NCI-H2029 (cell line): ENCODE measurements at regions not wholly inside any gene's neighbourhood (a gene's known extent, or its start where the extent isn't known, plus 50 kb on each side); places are given as distances from the start of the nearest gene placed in this dataset.

ENCODE experiments used
- DNase-seq: peaks from one replicate; lab custom pipeline; 2025; lab: John Stamatoyannopoulos, UW

DNA sequence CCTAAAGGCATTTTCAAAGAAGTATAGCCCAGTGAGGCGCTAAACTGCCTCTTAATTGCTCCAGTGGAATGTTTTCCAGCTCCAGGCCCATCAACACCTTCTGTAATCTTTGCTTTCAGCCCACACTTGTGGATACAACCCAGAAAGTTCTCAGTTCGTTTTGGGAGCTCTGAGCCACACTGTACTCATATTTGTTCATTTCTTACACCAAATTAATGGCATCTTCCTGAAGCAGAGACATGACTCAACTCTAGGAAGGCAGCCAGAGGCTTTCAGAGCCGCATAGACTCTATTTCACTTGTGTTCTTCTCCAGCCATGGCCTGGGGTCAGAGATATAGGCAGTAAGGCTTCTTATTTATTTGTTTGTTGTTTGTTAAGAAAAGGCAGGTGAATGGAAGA, 175.5 kb upstream of the NCAM1 start:
- no peak for DNase-seq

DNA sequence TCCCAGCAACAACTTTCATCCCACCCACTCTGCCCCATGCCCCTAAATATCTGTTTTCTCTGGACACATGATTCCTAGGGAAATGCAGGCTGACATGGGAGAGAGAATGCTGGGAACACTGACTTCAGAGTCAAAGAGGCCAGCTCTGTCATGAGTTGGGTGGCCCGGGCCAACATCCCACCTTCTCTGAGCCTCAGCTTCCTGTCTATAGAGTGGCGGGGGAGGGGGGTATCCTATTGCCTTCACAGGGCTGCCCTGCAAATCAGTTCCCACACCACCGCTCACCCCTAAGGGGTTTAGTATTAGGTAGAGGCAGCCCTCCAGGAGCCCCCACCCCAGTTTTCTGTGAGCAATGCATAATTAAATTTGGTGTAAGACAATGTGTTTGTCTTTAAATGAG, 175.0 kb upstream of the NCAM1 start:
- DNase-seq = no peak

DNA sequence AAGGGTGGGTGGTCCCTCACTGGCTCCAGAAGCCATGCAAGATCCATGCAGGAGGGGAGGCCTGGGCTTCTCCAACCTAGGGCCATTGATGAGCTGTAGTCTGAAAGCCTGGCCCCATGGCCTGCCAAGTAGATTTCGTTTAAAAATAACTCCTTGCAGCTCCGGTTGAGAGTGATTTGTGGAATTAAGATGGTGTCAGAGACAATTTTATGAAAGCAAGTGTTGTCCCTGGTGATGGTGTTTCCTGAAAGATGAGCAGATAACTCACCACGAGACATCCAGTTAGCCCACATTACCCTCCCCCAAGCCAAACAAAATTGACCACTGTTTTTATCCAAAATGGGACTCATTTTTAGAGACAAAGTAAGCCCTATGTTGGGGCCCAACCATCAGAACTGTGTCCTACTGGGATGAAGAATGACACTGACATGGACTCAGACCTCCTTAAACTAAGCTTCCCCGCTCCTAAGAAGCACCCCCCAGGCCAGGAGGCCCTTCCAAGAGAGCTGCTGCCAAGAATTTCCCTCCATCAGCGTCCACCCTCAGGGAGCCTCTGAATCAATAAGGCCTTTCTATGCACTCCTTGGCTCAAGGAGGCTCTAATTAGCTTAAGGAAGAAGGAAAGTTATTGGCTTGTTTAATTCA, 174.2 kb upstream of the NCAM1 start:
- no peak for DNase-seq

DNA sequence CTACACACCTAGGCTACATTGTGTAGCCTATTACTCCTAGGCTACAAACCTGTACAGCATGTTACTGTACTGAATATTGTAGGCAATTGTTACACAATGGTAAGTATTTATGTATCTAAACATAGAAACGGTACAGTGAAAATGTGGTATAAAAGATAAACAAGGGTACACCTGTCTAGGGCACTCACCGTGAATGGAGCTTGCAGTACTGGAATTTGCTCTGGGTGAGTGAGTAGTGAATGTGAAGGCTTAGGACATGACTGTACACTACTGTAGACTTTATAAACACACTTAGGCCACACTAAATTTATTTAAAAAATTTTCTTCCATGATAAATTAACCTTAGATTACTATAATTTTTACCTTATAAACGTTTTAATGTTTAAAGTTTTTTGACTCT, 171.7 kb upstream of the NCAM1 start:
- no peak for DNase-seq

DNA sequence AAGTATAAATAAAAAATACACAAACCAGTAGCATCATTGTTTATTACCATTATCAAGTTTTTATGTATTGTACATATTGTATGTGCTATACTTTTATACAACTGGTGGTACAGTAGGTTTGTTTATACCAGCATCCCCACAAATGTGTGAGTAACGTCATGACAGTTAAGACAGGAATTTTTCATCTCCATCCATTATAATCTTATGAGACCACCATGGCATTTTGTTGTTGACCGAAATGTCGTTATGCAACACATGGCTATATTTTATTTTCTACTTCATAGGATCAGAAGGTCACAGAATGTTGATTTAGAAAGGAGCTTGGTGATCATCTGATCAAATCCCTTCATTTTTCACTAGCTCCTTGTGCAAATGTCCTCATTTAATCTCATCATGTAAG, 170.9 kb upstream of the NCAM1 start:
- DNase-seq = no peak

DNA sequence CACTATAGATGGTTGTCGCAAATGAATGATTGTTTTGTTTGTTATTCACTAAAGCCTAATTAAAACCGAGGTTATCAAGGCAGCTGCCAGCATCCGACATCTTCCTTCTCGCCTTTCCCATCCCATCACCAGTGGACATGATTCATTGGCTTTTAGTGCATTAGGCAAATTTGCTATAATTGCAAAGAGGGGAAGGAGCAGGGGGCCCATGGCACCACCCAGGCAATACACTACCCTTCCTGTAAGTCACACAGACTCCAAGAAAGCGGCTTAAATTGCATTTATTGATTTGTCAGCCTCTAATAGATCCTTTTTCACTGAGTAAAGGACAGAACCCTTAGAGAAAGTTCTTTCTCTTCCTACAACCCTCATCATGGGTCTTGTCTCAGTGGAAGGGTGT, 169.2 kb upstream of the NCAM1 start:
- DNase-seq = no peak

DNA sequence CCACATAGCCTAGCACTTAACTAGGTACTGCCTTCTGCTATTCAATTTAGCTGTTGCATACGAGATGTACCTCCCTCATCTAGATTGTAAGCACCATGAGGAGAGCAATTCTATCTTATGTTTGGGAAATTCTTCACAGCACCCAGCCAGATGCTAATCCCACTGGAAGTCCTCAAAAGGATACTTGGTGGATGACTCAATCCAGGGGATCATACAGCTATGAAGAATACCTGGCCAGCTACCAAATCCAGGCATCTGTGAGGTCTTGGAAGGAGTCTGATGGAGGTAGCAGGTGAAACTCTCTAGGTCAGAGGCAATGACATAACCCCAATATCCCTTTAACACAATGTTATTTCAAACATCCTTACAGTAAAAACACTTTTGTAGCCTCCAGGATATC, 167.8 kb upstream of the NCAM1 start:
- no peak for DNase-seq

DNA sequence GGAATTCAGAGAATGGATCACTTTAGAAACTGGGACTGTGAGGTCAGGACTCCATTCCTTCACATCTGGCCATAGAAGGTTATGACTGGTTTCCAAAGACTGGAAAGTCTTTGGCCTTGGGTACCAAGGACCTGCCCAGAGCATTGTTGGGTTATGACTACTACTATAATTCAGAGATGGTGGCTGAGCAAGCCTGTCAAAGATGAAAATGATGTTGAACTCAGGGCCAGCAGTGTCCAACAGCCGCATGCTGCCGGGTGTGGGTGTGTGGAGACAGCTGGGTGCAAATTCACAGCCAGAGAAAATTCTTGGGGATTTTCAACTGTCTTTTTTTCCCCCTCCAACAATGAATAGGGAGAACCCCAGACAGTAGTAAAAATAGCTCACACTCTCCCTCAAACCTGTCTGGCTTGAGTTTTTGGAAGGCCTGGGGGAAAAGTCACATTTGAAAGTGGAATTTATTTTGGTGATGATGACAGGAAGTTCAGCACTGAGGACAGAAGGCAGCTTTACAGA, 166.8 kb upstream of the NCAM1 start:
- no peak for DNase-seq

DNA sequence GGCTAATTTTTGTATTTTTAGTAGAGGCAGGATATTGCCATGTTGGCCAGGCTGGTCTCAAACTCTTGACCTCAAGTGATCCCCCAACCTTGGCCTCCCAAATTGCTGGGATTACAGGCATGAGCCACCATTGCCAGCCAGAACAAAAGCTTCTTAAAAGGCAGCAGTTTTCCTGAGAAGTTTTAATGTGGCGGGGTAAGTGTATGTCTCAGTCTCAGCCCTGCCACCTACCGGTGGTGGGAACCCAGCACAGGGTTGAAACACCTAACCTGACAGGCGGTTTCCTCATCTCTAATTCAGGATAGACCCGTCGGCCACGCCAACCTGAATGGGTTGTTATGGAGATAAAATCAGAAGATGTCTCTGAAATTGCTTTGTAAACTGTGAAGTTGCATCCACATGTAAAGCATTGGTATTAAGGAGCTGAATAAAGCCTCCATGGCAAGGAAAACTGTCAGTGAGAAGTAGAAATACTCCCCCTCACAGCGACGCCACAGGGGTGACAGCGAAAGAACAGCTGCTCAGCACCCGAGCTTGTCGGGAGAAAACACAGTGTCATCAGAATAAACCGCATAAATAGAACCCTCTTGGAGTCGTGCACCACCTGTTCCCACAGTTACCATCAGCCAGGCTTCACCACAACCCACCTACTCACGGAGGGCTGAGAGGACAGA, 165.9 kb upstream of the NCAM1 start:
- no peak for DNase-seq

DNA sequence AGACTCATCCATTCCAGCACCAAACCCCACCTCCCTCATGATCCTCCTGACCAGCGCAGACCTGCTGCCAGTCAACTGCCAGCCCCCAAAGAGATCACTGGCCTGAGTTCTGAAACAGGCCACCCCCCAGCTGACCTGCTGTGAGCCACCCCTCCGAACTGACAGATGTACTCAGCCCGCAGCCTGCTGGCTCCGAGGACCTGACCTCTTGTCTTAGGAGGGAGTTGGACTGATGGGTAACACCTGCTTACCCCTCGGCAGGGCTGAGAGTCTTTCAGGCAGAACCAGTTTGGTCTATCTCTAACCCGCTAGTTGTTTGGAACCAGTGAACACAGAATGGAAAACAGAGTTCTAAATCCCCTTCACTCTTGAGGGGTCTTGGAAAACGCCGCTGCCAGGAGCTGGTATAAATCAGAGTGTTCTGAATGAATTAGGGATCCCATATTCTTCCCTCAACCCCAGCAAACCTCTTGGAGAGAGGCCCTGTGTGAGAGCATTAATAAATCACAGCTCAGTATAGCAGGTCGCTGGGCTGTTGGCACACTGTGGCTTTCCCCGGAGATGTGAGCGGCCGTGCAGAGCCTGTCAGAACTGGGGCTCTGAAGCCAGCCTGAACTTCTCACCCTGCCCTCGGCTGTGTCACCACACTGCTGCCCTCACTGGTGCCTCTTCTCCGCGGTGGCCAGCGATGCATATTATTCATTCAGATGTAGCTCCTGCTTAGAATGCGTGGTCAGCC, 165.1 kb upstream of the NCAM1 start:
- DNase-seq = no peak

DNA sequence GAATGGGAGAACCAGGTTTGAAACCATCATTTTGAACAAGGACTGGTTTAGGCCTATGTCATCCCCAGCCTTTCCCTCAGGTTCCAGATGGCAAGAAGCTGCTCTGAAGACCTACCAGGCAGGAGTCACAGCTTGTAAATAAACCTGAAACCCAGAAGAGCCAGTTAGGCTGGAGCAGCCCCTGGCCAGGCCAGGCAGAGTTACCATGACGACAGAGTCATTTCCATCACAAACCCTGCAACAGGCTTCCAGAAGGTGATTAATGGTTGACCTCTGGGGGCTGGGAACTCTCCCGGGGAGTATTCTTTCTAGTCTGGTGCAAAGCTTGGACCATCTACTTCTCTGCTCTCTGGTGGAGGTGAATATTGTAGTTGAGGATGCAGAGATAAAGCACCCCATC, 164.1 kb upstream of the NCAM1 start:
- no peak for DNase-seq

DNA sequence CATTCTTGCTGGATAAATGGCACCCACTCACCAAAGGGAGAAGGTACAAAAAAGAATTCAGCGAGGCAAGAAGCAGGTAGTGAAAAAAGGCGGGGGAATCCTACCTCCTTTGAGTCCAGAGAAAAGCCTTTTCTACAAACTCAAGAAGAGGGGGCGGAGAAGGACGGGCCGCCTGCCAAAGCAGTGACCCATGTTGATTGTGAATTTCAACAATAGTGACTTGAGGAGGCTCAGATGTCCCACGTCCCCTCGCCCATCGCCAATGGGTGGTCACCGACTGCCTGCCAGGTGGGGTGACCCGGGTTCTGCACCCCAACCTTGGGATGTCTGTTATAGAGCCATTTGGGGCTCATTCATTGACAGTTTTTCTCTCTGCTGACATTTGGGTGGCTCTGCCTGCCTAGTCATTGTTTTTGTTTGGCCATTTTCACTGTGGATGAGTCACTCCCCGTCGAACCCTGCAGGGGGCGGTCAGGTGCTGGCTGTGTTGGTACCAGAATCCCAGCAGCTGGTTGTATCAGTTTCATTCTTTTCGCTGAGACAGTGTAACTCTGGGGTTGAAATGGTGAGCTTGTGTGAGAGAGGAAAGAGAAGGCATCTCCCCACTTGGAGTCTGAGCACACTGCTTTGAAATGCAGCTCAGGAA, 163.4 kb upstream of the NCAM1 start:
- no peak for DNase-seq

DNA sequence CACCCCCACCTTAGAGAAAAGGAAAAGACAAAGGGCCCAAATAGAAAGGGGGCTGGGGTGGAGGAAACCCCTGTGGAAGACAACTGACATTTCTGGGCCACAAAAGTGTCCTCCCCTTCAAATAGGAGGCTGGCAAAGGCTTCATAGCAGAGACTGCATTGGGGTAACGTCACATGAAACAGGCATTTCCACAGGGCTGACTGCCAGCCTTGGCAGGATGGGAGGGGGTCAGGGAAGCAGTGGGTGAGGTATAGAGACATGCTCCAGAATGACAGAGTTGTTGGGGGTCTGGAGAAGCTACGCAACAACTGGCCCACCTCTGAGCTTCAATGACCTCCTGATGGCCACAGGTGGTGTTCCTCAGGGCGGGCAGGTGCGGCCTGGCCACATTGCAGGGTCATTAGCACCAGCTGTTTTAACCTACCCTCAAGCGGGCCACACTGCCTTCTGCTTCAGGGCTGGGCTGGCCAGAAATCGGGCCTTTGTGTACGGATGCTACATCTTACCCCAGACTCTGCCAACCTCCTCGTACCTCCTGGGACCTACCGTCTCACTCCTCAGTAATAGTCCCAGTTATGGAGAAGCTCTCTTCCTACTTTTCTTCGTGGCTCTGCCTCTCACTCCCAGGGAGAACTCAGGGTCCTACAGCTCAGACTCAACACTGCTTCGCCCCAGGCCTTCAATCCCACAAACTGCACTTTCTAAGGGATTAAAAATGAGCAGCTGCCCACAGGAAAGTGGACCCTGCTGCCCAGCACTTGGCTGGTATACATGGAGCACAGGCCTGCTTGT, 160.0 kb upstream of the NCAM1 start:
- DNase-seq = no peak

DNA sequence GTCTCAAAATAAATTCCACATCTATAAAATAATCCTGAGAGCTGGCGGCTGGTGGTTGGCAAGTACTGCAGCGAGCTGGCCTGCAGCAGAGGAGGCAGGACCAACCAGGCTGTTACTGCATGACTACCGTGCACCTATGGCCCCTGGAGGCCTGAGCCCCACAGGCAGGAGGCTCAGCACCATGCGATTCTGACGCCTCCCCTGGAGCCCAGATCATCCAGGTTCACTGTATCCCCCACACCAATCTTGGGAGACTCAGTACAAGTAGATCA, 159.5 kb upstream of the NCAM1 start:
- DNase-seq = no peak

DNA sequence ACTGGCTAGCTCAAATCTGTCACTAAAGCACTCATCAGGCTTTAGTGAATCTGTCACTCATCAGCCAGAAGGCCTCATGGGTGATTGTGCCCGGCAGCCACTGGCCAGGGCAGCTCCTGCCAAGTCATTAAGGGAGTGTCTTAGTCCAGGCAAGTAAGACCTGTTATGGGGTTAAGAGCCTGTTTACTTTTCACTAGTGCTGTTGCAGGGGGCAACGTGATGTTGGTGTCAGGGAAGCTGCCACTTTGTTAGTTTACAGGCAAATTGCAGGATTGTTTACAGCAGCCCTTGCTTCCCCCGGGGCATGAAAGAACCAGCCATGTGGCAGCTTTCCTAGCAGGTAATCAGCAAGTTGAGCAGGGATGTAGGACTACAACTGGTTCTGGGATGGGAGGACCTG, 155.6 kb upstream of the NCAM1 start:
- peak; percentile 30 for DNase-seq

DNA sequence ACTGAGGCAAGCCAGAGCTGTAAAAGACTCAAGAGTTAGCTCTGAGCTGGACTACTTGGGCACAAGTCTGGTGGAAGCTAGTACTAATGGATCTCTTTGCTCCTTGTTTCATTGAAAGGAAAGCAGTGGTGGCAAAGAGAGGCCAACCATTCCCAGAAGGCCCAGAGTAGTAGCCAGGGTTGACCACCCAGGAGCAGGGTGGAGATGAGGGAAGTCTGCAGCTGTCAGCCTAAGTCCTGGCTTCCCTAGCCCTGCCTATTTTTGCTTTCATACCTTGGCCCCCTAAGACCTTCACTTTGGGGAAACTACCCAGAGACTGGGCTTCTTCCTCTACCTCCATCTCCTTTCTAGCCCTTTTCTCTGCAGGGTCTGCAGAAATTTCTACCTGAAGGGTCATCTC, 155.0 kb upstream of the NCAM1 start:
- DNase-seq = no peak

DNA sequence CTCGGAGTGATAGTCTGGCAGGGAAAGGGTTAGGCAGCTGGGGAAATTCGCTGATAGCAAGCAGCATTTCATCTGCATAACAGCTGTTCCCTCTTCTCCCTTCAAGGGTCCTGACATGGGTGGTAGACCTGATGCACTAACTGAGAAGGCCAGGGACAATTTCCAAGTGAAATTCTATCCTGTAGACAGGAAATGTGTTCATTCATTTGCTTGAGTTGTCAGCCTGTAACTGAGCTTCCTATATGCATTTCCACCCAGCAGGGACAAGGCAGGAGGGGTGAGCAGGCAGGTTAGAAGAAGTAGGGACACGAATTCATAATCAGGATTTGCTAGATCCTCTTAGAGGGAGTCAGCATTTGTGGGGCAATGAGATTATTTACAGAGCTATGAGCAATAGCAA, 154.3 kb upstream of the NCAM1 start:
- DNase-seq = peak; percentile 35

DNA sequence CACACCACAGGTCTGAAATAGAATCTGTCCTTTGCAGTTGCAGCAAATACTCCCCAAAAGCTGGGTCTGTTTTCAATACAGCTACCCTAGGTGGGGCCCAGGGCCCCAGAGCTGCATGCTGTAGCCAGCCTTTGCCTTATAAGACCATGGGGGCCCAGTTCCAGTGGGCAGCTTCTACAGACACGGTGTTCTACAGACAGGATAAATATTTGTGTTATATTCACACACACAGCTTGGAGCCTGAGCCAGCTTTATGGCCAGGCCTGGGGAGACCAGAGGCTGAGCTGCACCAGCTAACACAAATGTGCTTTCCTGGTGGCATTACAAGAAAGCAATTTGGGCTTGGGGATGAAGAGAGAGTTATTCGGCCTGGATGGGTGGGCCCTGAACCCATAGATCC, 151.8 kb upstream of the NCAM1 start:
- no peak for DNase-seq

DNA sequence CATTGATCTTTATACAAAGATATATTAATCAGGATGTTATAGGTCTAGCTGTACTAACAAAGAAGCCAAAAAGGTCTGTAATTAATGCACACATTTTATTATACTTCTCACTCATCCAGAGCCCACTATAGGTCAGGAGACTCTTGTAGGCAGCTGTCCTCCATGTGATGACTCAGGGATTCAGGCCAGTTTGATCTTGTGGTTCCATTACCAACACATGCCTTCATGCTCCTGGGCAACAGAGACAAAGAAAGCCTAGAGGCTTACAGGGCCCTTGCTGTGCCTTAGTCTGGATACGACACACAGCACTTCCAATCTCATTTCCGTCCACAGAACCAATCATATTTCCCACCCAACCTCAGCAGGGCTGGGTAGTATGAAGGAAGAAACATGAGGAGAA, 150.3 kb upstream of the NCAM1 start:
- no peak for DNase-seq

DNA sequence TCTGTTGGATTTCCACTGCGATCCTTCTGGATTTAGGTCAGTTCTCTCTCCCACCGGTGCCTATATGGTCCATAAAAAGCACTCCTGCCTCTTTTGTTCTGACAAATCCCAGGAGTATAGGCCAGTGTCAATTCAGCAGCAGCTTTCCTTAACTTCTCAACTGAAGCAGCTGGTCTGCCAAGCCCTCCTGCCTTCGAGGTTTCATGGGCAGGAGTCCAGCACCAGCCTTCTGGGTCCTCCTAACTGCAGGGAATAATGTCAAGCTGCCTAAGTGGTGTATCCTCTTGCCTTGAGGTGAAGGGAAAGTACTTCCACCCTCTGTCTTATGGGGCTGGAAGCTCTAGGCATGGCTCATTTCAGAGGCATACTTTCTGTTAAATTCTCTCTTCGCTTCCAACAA, 149.4 kb upstream of the NCAM1 start:
- DNase-seq = no peak

DNA sequence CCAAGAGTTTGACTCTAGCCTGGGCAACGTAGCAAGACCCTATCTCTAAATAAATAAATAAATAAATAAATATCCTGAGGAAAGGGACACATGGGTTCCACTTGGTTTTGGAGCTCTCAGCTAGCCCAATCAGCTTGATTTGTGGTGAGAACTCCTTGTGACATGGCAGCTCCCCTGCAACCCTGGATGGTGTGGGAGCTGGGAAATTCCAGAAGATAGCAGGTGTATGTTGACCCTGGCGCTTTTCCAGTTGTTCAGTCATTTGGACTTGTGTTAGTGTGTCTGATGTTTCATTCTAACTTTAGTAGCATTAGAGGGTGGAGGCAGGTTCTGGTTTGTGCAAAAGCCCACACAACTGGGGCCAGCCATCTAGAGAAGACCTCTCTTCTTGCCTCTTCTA, 148.5 kb upstream of the NCAM1 start:
- no peak for DNase-seq

DNA sequence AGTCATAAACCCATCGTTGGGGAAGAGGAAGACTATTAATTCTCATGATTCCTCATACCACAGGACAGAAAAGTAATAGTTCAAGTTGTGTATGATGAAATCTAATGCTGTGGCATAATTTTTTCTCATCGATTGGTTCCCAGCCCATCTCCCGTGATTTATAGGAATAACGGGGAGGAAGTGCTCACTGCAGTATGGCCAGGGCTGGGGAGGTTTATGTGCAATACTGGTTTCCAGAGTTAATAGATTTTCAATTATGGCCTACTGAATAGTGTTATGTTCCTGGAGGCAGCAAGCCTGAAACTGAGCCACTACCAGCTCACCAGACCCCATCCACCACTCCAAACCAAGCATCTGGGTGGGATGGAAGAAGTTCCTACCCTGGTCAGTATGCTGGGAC, 147.1 kb upstream of the NCAM1 start:
- DNase-seq = no peak
